ENCODE measurements at regions not wholly inside any gene's neighbourhood (a gene's known extent, or its start where the extent isn't known, plus 50 kb on each side); places are given as distances from the start of the nearest gene placed in this dataset.

DNA sequence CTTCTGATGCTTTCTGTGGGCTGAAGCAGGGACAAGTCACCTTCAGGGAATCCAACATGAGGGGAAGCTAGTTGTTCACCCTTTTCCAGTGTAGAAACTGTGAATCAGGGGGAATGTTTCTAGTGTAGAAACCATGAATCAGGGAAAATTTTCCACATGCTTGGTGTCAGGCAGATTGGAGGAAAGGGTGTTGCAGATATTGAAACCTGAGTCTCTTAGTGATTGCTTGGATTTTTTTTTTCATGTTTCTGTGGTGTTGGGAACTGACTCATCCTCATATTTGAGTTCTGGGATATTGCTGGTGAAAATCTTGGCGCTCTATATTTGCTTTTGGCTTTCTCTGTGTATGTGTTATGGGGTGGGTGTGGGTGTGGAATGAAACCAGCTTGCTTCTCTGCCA is 144.5 kb upstream of the FBXO33 start:
- 0% methylated on average over 1 of the region's 1 CpG for WGBS (ENCODE audit: low lambda C conversion rate)
- in situ Hi-C loops (cut with HindIII; ENCODE audit: extremely low pct_ligation_motif_present, low pct_unique_long_range_greater_than_20kb) (no loop called here), intact Hi-C loops (cut with micrococcal nuclease; ENCODE audit: unreplicated experiment) (no loop called here)
- Histone ChIP-seq H3K4me3 (replicated peaks in 1 of 3; ENCODE audit: insufficient read depth in 1 of 3, low read depth in 2 of 3, low read length in 3 of 3) (no peak overlapping the region), H3K9me3 (ENCODE audit: low read length) (peaks cover 19% of the 10 kb centered on the region), H3K79me2 (ENCODE audit: insufficient read depth, low read length) (no peaks in the 10 kb centered on the region), H3K27me3 (ENCODE audit: control insufficient read depth in 1 of 2, insufficient read depth in 2 of 2, low read length in 2 of 2) (no peaks in the 10 kb centered on the region), H3K27ac (ENCODE audit: extremely low read length, insufficient read depth, low read length) (no peak overlapping the region), H2AFZ (ENCODE audit: low read length) (no peak overlapping the region), H4K20me1 (ENCODE audit: insufficient read depth, low read length) (no peaks in the 10 kb centered on the region), H3K4me2 (ENCODE audit: low read depth, low read length) (no peak overlapping the region), H3K4me1 (ENCODE audit: insufficient read depth, low read length) (no peaks in the 10 kb centered on the region), H3K9ac (ENCODE audit: insufficient read depth, low read depth, low read length) (no peak overlapping the region), H3K36me3 (replicated peaks in 1 of 2; ENCODE audit: control insufficient read depth in 1 of 2, insufficient read depth in 2 of 2, low read length in 2 of 2) (no peaks in the 10 kb centered on the region)
- no TSS peak for BruUV-seq (replicated peaks)
- ChIA-PET POLR2A (no interaction called here), CTCF (ENCODE audit: low intra/inter-chr PET ratio, low total read pairs) (no interaction called here)
- TF ChIP-seq, protein P1, sequence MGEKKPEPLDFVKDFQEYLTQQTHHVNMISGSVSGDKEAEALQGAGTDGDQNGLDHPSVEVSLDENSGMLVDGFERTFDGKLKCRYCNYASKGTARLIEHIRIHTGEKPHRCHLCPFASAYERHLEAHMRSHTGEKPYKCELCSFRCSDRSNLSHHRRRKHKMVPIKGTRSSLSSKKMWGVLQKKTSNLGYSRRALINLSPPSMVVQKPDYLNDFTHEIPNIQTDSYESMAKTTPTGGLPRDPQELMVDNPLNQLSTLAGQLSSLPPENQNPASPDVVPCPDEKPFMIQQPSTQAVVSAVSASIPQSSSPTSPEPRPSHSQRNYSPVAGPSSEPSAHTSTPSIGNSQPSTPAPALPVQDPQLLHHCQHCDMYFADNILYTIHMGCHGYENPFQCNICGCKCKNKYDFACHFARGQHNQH (CRISPR knock-in tag; IDR thresholded peaks at IDR 0.05): no peak
- TF ChIP-seq HES4 (CRISPR knock-in tag; IDR thresholded peaks at IDR 0.05; ENCODE audit: borderline replicate concordance) (no peak), ESRRA (CRISPR knock-in tag; IDR thresholded peaks at IDR 0.05; ENCODE audit: low read depth) (no peak), NCOA2 (CRISPR knock-in tag; IDR thresholded peaks at IDR 0.05) (no peak), ZFAT (CRISPR knock-in tag; conservative IDR thresholded peaks at IDR 0.05) (no peak), ERF (CRISPR knock-in tag; IDR thresholded peaks at IDR 0.05) (no peak)
- TF ChIP-seq, protein P2, sequence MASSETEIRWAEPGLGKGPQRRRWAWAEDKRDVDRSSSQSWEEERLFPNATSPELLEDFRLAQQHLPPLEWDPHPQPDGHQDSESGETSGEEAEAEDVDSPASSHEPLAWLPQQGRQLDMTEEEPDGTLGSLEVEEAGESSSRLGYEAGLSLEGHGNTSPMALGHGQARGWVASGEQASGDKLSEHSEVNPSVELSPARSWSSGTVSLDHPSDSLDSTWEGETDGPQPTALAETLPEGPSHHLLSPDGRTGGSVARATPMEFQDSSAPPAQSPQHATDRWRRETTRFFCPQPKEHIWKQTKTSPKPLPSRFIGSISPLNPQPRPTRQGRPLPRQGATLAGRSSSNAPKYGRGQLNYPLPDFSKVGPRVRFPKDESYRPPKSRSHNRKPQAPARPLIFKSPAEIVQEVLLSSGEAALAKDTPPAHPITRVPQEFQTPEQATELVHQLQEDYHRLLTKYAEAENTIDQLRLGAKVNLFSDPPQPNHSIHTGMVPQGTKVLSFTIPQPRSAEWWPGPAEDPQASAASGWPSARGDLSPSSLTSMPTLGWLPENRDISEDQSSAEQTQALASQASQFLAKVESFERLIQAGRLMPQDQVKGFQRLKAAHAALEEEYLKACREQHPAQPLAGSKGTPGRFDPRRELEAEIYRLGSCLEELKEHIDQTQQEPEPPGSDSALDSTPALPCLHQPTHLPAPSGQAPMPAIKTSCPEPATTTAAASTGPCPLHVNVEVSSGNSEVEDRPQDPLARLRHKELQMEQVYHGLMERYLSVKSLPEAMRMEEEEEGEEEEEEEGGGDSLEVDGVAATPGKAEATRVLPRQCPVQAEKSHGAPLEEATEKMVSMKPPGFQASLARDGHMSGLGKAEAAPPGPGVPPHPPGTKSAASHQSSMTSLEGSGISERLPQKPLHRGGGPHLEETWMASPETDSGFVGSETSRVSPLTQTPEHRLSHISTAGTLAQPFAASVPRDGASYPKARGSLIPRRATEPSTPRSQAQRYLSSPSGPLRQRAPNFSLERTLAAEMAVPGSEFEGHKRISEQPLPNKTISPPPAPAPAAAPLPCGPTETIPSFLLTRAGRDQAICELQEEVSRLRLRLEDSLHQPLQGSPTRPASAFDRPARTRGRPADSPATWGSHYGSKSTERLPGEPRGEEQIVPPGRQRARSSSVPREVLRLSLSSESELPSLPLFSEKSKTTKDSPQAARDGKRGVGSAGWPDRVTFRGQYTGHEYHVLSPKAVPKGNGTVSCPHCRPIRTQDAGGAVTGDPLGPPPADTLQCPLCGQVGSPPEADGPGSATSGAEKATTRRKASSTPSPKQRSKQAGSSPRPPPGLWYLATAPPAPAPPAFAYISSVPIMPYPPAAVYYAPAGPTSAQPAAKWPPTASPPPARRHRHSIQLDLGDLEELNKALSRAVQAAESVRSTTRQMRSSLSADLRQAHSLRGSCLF (CRISPR knock-in tag; IDR thresholded peaks at IDR 0.05; ENCODE audit: borderline replicate concordance): no peak
- TF ChIP-seq, protein P3, sequence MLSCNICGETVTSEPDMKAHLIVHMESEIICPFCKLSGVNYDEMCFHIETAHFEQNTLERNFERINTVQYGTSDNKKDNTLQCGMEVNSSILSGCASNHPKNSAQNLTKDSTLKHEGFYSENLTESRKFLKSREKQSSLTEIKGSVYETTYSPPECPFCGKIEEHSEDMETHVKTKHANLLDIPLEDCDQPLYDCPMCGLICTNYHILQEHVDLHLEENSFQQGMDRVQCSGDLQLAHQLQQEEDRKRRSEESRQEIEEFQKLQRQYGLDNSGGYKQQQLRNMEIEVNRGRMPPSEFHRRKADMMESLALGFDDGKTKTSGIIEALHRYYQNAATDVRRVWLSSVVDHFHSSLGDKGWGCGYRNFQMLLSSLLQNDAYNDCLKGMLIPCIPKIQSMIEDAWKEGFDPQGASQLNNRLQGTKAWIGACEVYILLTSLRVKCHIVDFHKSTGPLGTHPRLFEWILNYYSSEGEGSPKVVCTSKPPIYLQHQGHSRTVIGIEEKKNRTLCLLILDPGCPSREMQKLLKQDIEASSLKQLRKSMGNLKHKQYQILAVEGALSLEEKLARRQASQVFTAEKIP (CRISPR knock-in tag; IDR thresholded peaks at IDR 0.05; ENCODE audit: borderline replicate concordance): no peak
- DNase-seq (ENCODE audit: low spot score) (no peak), FAIRE-seq (no peak), ATAC-seq (no peak)

Measured in HepG2 (cell line).